ENCODE measurements at regions not wholly inside any gene's neighbourhood (a gene's known extent, or its start where the extent isn't known, plus 50 kb on each side); places are given as distances from the start of the nearest gene placed in this dataset.

DNA sequence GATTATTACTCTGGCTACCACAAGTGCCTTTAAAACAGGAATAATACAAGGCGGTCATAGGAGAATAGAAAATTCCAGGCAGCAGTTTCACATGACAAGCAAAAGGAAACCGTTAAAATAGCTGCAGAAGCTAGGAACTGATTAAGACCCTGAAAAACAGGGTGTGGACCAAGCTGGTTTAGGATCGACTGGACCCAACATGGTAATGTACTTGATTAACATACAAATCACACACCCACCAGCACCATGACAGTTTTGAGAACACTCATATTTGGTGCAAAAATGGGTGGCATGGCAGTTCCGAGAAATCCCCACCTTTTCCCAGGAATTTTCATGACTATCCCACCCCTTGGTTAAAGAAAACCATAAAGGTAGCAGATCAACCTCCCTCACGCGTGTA is 51.9 kb upstream of the TMEM163 start:
- DNase-seq (ENCODE audit: low spot score) = no peak
- H3K36me3 Mint-ChIP-seq (ENCODE audit: low read depth, unreplicated experiment) = no peaks in the 10 kb centered on the region
- TF ChIP-seq, protein P1, sequence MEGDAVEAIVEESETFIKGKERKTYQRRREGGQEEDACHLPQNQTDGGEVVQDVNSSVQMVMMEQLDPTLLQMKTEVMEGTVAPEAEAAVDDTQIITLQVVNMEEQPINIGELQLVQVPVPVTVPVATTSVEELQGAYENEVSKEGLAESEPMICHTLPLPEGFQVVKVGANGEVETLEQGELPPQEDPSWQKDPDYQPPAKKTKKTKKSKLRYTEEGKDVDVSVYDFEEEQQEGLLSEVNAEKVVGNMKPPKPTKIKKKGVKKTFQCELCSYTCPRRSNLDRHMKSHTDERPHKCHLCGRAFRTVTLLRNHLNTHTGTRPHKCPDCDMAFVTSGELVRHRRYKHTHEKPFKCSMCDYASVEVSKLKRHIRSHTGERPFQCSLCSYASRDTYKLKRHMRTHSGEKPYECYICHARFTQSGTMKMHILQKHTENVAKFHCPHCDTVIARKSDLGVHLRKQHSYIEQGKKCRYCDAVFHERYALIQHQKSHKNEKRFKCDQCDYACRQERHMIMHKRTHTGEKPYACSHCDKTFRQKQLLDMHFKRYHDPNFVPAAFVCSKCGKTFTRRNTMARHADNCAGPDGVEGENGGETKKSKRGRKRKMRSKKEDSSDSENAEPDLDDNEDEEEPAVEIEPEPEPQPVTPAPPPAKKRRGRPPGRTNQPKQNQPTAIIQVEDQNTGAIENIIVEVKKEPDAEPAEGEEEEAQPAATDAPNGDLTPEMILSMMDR (IDR thresholded peaks at IDR 0.05; ENCODE audit: unreplicated experiment) = no peak
- H3K27me3 Mint-ChIP-seq (ENCODE audit: unreplicated experiment) = peaks cover 2% of the 10 kb centered on the region
- no peak overlapping the region for H3K4me3 Mint-ChIP-seq (ENCODE audit: unreplicated experiment)
- H3K27ac Mint-ChIP-seq (ENCODE audit: unreplicated experiment) = no peak overlapping the region
- peaks cover 16% of the 10 kb centered on the region for H3K4me1 Mint-ChIP-seq (ENCODE audit: unreplicated experiment)
- no peaks in the 10 kb centered on the region for H3K9me3 Mint-ChIP-seq (ENCODE audit: unreplicated experiment)

DNA sequence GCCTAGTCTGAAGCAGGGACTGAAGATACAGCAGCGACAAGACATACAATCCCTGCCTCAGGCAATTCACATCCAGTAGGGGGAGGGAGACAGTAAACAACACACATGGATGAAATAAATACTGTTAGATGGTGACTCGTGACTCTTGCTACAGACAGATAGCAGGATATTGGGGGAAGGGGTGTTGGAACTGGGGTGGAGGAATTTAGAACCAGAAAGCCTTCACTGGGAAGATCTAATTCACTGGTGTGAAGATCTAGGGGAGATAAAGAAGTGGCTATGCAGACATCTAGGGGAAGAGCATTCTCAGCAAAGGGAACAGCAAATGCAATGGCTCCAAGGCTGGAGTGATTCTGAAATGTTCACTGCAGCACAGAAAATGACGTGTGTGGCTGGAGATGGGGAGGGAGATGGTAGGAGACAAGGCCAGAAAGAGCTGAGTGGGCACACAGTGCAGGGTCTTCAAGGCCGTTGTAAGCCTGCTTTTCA is 52.6 kb upstream of the TMEM163 start:
- no peak overlapping the region for H3K4me3 Mint-ChIP-seq (ENCODE audit: unreplicated experiment)
- no peak overlapping the region for H3K27ac Mint-ChIP-seq (ENCODE audit: unreplicated experiment)
- no peaks in the 10 kb centered on the region for H3K36me3 Mint-ChIP-seq (ENCODE audit: low read depth, unreplicated experiment)
- H3K27me3 Mint-ChIP-seq (ENCODE audit: unreplicated experiment) = peaks cover 4% of the 10 kb centered on the region
- no peak for DNase-seq (ENCODE audit: low spot score)
- H3K9me3 Mint-ChIP-seq (ENCODE audit: unreplicated experiment) = no peaks in the 10 kb centered on the region
- TF ChIP-seq, protein P1 (IDR thresholded peaks at IDR 0.05; ENCODE audit: unreplicated experiment) = no peak
- H3K4me1 Mint-ChIP-seq (ENCODE audit: unreplicated experiment) = peaks cover 20% of the 10 kb centered on the region

DNA sequence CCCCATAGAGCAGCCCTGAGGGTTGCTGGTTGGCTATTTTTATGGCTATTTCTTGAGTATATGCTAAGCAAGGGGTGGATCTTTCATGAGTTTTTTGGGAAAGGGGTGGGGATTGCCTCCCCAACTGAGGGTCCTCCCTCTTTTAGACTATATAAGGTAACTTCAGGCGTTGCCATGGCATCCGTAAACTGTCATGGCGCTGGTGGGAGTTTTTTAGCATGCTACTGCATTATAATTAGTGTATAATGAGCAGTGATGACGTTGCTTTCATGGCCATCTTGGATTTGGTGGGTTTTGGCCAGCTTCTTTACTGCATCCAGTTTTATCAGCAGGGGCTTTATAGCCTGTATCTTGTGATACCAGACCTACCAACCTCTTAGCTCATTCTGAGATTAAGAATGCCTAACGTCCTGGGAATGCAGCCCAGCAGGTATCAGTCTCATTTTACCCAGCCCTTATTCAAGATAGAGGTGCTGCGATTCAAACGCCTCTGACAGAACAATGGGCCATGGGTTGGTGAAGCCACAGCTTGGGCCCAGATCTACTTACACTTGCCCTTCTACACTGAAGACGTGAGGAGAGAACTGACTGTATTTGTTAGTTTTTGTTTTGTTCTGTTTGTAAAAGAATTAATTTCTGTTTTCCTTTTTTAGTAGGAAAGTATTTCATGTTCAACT is 53.8 kb upstream of the TMEM163 start:
- no peak overlapping the region for H3K4me3 Mint-ChIP-seq (ENCODE audit: unreplicated experiment)
- TF ChIP-seq, protein P1 (IDR thresholded peaks at IDR 0.05; ENCODE audit: unreplicated experiment) = no peak
- H3K27me3 Mint-ChIP-seq (ENCODE audit: unreplicated experiment) = peaks cover 4% of the 10 kb centered on the region
- peaks cover 20% of the 10 kb centered on the region for H3K4me1 Mint-ChIP-seq (ENCODE audit: unreplicated experiment)
- H3K36me3 Mint-ChIP-seq (ENCODE audit: low read depth, unreplicated experiment) = no peaks in the 10 kb centered on the region
- no peak for DNase-seq (ENCODE audit: low spot score)
- no peak overlapping the region for H3K27ac Mint-ChIP-seq (ENCODE audit: unreplicated experiment)
- no peaks in the 10 kb centered on the region for H3K9me3 Mint-ChIP-seq (ENCODE audit: unreplicated experiment)

DNA sequence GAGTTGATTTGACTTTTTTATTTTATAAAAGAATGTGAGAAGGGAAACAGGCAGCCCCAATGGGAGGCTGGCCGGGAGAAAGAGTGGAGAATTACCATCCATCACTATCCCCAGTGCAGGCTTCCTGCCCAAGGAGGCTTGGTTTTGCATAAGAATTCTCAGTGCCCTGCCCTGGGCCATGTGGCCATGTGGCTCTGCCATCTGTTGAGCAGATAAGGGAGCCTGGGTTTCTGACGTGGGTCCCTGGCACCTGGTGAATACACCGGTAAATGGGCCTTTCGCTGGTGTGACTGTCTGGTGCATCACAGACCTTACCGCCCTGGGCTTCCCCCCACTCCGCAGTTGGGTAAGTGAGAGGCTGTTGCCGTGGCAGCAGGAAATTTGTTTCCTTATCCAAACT is 54.5 kb upstream of the TMEM163 start:
- TF ChIP-seq, protein P1 (IDR thresholded peaks at IDR 0.05; ENCODE audit: unreplicated experiment) = no peak
- Mint-ChIP-seq H3K9me3 (ENCODE audit: unreplicated experiment) (no peaks in the 10 kb centered on the region), H3K27me3 (ENCODE audit: unreplicated experiment) (peaks cover 4% of the 10 kb centered on the region), H3K36me3 (ENCODE audit: low read depth, unreplicated experiment) (no peaks in the 10 kb centered on the region), H3K27ac (ENCODE audit: unreplicated experiment) (no peak overlapping the region), H3K4me3 (ENCODE audit: unreplicated experiment) (no peak overlapping the region), H3K4me1 (ENCODE audit: unreplicated experiment) (peaks cover 20% of the 10 kb centered on the region)
- peak; percentile 15 for DNase-seq (ENCODE audit: low spot score)

Data from endothelial cell (in vitro differentiated cells).